Heart left ventricle (tissue), 16 donors: ENCODE measurements at regions not wholly inside any gene's neighbourhood (a gene's known extent, or its start where the extent isn't known, plus 50 kb on each side); places are given as distances from the start of the nearest gene placed in this dataset.

Source experiments
- ATAC-seq, 4 donors: fragments of 200-7000 bp; cut with Tn5 transposase; one replicate each; pipeline ENCODE4 v1.9.1; 2020 to 2022; ENCODE audit warnings: moderate library complexity in 4 of 4, mild to moderate bottlenecking in 3 of 4, moderate number of reproducible peaks in 1 of 4
- DNase-seq, 5 donors: peaks; one replicate each; pipeline ENCODE4 v3.0.0-alpha.2; 2020
- H3K27ac ChIP-seq, 12 donors: fragments of 200-600 bp; sonication (generic) in 4 of 12; one replicate each; pipeline versions ENCODE4 v1.5.0 to v1.8.0; 2016 to 2022; ENCODE audit warnings: mild to moderate bottlenecking in 2 of 12
- H3K27me3 ChIP-seq, 9 donors: fragments of 200-600 bp; sonication (generic) in 2 of 9; one replicate each; pipeline versions ENCODE4 v1.5.1 to v1.8.0; 2016 to 2022; ENCODE audit warnings: mild to moderate bottlenecking in 3 of 9
- H3K36me3 ChIP-seq, 9 donors: fragments of 200-600 bp; sonication (generic) in 2 of 9; one replicate each; pipeline versions ENCODE4 v1.5.0 to v1.8.0; 2018 to 2022; ENCODE audit warnings: mild to moderate bottlenecking in 2 of 9
- H3K4me1 ChIP-seq, 12 donors: fragments of 200-600 bp; sonication (generic) in 4 of 12; one replicate each; pipeline versions ENCODE4 v1.5.0 to v1.8.0; 2016 to 2022; ENCODE audit warnings: mild to moderate bottlenecking in 3 of 12
- H3K4me3 ChIP-seq, 12 donors: fragments of 200-600 bp; sonication (generic) in 4 of 12; one replicate each; pipeline versions ENCODE4 v1.5.0 to v1.8.0; 2017 to 2022; ENCODE audit warnings: mild to moderate bottlenecking in 9 of 12, moderate library complexity in 4 of 12
- H3K9me3 ChIP-seq, 12 donors: fragments of 200-600 bp; sonication (generic) in 4 of 12; one replicate each; pipeline versions ENCODE4 v1.5.0 to v1.8.0; 2016 to 2022; ENCODE audit warnings: mild to moderate bottlenecking in 1 of 12
- POLR2A ChIP-seq, 2 donors: fragments of 450-650 bp; IDR thresholded peaks; one replicate each; pipeline ENCODE4 v1.6.1; 2017; ENCODE audit warnings: antibody characterized with exemption in 2 of 2, mild to moderate bottlenecking in 2 of 2, moderate library complexity in 2 of 2
- WGBS, 4 donors: extraction: QIAGEN DNeasy Blood & Tissue Kit in 2 of 4; methylation state at CpG; one replicate each; pipeline versions ENCODE4 v1.1.5 to v1.1.7; 2013 to 2018; 5-methylcytosine and 5-hydroxymethylcytosine counted together
- intact Hi-C, 10 donors: fragments of 100-400 bp; cut with DNase I; formaldehyde crosslinking; loops; one replicate each; pipeline versions ENCODE4 v1.11.1 to v1.14.2; 2022
- TF ChIP-seq, protein P1 (sequence below), 12 donors: fragments of 200-600 bp; sonication (generic) in 4 of 12; IDR thresholded peaks; one replicate each; pipeline versions ENCODE4 v1.5.0 to v1.8.0; 2018 to 2022; ENCODE audit warnings: antibody characterized with exemption in 12 of 12, mild to moderate bottlenecking in 5 of 12
- donor health status: ischemic (EF 13 %, LVEDD 7.1; RV severe dilation, severe dysfunction).
- donor health status: healthy with polysubstance abuse.
- donor health status: DM: no; HTN: yes; CAD: no.
- donor health status: DM: no; HTN: no; CAD: no.
- donor health status: ischemic (EF 25% LVEDD 6.9; RV normal size, moderate dysfunction).
- donor health status: ischemic (EF 25% LVEDD 5.7; RV mildly dilated, moderate dysfunction).
- donor health status: healthy.
- donor health status: DM: yes; HTN: yes; CAD: no.
- donor health status: ischemic (EF 35%, LVEDD 5.7; RV mildly dilated, moderate dysfunction).
- donor health status: nonischemic (EF 11% LVEDD 7.7; RV severe dilation, severe dysfunction).
- donor health status: DM: yes; HTN: yes; CAD: no.
- donor health status: PGD.
- donor health status: ischemic (EF 29% LVEDD 5.4; RV normal size, mild dysfunction).
- donor health status: nonischemic (EF 23%, LVEDD 6.1; RV moderate dilation, normal function).

DNA sequence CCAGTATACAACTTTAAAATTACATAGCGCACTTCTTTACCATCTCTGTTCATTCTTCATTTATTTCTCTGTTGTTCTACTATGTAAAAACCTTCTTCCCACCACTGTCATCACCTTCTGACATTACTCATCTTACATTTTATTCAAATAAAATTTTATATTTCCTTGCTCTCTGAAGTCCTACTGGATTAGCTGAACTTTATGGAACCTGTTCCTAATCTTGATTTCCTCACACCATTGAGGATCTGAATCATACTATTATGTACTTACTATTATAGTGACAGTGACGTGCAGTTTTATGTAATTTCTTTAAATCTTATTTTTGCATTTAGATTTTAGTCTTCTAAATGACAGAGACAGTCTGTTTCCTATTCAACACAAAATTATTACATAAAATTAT, 98.3 kb downstream of the DYNAP start:
- Histone ChIP-seq H3K27ac (no peak overlapping the region), H3K36me3 (no peaks in the 10 kb centered on the region), H3K4me1 (no peaks in the 10 kb centered on the region), H3K9me3 (peaks cover 0 to 5% (median 0%) of the 10 kb centered on the region in 12 donors), H3K27me3 (no peaks in the 10 kb centered on the region), H3K4me3 (no peak overlapping the region)
- intact Hi-C loops, result loop anchor here in 1 of 10 donors (10.0 kb wide), 1 partner anchor 1885 kb away; no protein-coding TSS in a partner anchor
- 83 to 96% (median 90%) methylated on average over 2 of the region's 2 CpGs for WGBS, 4 donors
- no peak for ATAC-seq
- no peak for TF ChIP-seq POLR2A (IDR thresholded peaks at IDR 0.05)
- TF ChIP-seq, protein P1, sequence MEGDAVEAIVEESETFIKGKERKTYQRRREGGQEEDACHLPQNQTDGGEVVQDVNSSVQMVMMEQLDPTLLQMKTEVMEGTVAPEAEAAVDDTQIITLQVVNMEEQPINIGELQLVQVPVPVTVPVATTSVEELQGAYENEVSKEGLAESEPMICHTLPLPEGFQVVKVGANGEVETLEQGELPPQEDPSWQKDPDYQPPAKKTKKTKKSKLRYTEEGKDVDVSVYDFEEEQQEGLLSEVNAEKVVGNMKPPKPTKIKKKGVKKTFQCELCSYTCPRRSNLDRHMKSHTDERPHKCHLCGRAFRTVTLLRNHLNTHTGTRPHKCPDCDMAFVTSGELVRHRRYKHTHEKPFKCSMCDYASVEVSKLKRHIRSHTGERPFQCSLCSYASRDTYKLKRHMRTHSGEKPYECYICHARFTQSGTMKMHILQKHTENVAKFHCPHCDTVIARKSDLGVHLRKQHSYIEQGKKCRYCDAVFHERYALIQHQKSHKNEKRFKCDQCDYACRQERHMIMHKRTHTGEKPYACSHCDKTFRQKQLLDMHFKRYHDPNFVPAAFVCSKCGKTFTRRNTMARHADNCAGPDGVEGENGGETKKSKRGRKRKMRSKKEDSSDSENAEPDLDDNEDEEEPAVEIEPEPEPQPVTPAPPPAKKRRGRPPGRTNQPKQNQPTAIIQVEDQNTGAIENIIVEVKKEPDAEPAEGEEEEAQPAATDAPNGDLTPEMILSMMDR (IDR thresholded peaks at IDR 0.05), result no peak
- DNase-seq, result no peak

DNA sequence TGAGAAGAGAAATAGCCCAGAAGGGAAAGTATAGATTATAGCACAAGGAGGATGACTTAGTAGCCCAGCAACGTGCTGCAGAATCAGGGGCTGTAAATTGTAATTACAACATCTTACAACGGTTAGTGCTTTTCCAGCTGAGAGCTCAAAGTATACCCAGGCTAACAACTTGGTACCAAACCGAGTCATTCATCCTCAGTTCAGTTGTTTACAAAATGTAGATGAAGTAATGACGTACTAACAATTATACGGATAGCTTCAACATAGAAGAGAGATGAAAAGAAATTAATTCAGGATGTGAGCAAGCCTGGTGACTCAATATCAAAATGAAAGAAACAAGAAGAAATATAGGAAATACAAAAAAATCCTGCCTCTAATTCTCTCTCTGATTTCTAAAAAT, 99.2 kb downstream of the DYNAP start:
- no peaks in the 10 kb centered on the region for H3K27me3 ChIP-seq
- no peak for DNase-seq
- intact Hi-C loops, result no loop called here
- H3K4me1 ChIP-seq, result no peaks in the 10 kb centered on the region
- no peak overlapping the region for H3K27ac ChIP-seq
- ATAC-seq, result no peak
- H3K36me3 ChIP-seq, result no peaks in the 10 kb centered on the region
- no peak for TF ChIP-seq POLR2A (IDR thresholded peaks at IDR 0.05)
- TF ChIP-seq, protein P1 (IDR thresholded peaks at IDR 0.05), result no peak
- H3K4me3 ChIP-seq, result no peak overlapping the region
- WGBS, 4 donors, result 68 to 77% (median 74%) methylated on average over 5 of the region's 5 CpGs
- peaks cover 0 to 5% (median 0%) of the 10 kb centered on the region in 12 donors for H3K9me3 ChIP-seq

DNA sequence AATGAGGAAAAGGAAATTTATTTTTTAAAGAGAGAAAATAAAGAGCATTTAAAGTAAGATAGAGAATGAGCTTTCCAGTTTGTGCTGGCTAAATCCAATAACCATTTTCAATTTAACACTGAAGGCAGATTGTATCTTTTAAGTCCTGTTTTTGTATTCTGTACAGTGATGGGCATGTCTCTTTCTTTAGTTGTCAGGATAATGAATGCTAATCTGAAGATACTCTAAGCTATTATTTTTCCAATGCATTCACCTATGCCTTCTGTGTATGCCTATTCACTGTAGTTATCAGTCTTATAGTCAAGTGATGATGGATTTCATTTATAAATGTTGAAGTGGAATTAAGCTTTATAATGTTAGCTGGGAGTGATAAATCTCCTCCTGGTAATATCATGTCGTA, 101.4 kb downstream of the DYNAP start:
- intact Hi-C loops, result no loop called here
- 89 to 93% (median 92%) methylated on average over 1 of the region's 1 CpG for WGBS, 4 donors
- no peaks in the 10 kb centered on the region for H3K27me3 ChIP-seq
- ATAC-seq, result no peak
- no peaks in the 10 kb centered on the region for H3K4me1 ChIP-seq
- no peak for DNase-seq
- H3K4me3 ChIP-seq, result no peak overlapping the region
- H3K36me3 ChIP-seq, result no peaks in the 10 kb centered on the region
- no peak overlapping the region for H3K27ac ChIP-seq
- TF ChIP-seq POLR2A (IDR thresholded peaks at IDR 0.05), result no peak
- TF ChIP-seq, protein P1 (IDR thresholded peaks at IDR 0.05), result no peak
- peaks cover 0 to 5% (median 0%) of the 10 kb centered on the region in 12 donors for H3K9me3 ChIP-seq

DNA sequence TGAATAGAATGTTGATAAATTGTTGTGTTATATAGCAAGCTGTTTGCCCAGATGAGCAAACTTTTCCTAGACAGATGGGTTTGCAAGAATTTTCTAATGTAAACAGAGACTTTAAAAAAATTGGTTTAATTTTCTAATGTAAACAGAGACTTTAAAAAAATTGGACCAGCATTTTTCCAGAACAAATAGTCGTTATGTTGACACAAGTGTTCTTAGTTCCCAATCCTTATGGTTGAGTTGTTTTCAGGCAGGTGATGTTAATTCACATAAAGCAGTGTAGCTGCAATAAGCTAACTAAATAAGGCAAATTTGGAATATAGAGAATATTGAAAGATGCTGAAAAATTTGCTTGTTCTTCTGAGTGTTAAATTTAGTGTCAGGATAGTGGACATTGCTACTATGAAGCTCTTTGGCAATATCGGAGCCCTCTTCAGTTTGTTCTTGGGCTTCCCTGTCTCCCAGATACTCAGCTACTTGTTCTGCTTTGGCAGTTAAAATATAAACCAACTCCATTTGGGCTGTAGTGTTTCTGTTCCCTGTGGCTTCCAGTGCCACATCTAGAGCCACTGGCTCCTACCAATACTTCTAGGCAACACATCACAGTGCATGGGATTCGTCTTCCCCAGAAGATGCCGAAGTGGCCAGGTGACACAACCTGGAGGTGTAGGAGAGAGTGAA, 105.7 kb downstream of the DYNAP start:
- Histone ChIP-seq H3K27ac (no peak overlapping the region), H3K4me3 (no peak overlapping the region), H3K27me3 (no peaks in the 10 kb centered on the region), H3K36me3 (no peaks in the 10 kb centered on the region), H3K9me3 (peaks cover 0 to 5% (median 0%) of the 10 kb centered on the region in 12 donors), H3K4me1 (no peaks in the 10 kb centered on the region)
- intact Hi-C loops, result no loop called here
- 74 to 91% (median 79%) methylated on average over 4 of the region's 4 CpGs for WGBS, 4 donors
- ATAC-seq (no peak), DNase-seq (no peak)
- TF ChIP-seq, protein P1 (IDR thresholded peaks at IDR 0.05), result no peak
- no peak for TF ChIP-seq POLR2A (IDR thresholded peaks at IDR 0.05)
